ENCODE measurements at regions not wholly inside any gene's neighbourhood (a gene's known extent, or its start where the extent isn't known, plus 50 kb on each side); places are given as distances from the start of the nearest gene placed in this dataset.
"Not testable (repeated sequence)": the region's sequence is repeated elsewhere in the genome, so short reads cannot be mapped to it uniquely, and the experiment has no call there.

DNA sequence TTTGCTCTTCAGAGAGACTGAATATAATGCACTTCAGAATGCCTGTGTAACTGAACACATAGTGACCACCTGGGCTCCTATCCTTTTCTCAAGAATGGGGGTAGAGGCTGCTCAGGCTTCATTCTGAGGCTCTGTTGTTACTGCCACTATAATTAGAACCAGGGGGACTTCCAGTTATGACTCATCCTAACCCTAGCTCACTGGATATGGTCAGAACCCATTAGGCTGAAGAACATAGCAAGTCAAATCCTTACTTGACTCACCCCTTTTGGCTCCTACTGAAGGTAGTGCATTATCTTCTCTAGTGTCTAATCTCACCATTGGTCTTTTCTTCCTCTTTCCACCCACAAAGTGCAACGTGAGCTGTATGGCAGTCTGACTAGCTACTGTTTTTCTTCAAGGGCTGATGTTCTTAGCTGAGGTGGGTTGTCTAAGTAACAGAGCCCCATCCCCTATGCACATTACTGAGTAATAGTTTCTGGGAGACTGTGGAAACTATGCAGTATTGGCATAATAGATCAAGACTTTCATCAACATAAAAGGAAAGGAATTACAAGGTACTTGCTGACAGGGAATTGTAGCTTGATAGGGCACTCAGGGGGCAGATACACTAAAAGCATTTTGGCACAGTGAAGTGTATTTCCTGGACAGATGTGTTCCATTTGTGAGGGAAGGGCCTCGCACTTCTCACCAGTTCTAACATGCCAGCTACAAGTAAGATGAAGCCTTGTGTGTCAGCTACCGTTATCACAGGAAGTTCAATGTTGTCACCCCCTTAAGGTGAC is 431.0 kb upstream of the MEF2C start:
- Mint-ChIP-seq H3K27ac (no peak overlapping the region), H3K9me3 (ENCODE audit: low read depth) (no peaks in the 10 kb centered on the region), H3K36me3 (ENCODE audit: insufficient read depth) (no peaks in the 10 kb centered on the region), H3K4me1 (ENCODE audit: low read depth) (peaks cover 9% of the 10 kb centered on the region), H3K27me3 (no peaks in the 10 kb centered on the region), H3K4me3 (ENCODE audit: low read depth) (no peak overlapping the region)
- TF ChIP-seq CTCF (IDR thresholded peaks at IDR 0.05; ENCODE audit: unreplicated experiment) = no peak
- DNase-seq (ENCODE audit: low spot score, unreplicated experiment) = no peak

DNA sequence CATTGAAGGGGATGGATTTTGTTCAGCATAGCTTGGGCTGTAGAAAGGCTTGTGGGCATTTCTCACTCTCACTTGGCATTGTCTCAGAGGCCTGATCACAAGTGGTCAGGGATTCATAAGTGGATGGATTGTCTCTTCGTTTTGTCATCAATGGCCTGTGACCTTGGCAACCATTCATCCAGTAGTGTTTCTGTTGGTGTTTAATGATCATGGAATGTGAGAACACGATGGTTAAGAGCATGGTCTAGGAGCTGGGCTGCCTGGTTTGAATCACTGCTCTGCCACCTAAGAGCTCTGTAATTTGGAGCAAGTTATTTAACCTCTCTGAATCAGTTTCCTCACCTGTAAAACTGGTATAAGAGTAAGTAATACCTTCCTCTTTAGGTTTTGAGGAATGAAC is 430.1 kb upstream of the MEF2C start:
- H3K4me3 Mint-ChIP-seq (ENCODE audit: low read depth) = no peak overlapping the region
- no peak for TF ChIP-seq CTCF (IDR thresholded peaks at IDR 0.05; ENCODE audit: unreplicated experiment)
- H3K27ac Mint-ChIP-seq = no peak overlapping the region
- H3K36me3 Mint-ChIP-seq (ENCODE audit: insufficient read depth) = no peaks in the 10 kb centered on the region
- no peaks in the 10 kb centered on the region for H3K27me3 Mint-ChIP-seq
- no peak for DNase-seq (ENCODE audit: low spot score, unreplicated experiment)
- H3K4me1 Mint-ChIP-seq (ENCODE audit: low read depth) = peaks cover 9% of the 10 kb centered on the region
- H3K9me3 Mint-ChIP-seq (ENCODE audit: low read depth) = no peaks in the 10 kb centered on the region

- H3K27ac Mint-ChIP-seq = no peak overlapping the region
- H3K36me3 Mint-ChIP-seq (ENCODE audit: insufficient read depth) = no peaks in the 10 kb centered on the region
- no peaks in the 10 kb centered on the region for H3K9me3 Mint-ChIP-seq (ENCODE audit: low read depth)
- peaks cover 2% of the 10 kb centered on the region for H3K4me1 Mint-ChIP-seq (ENCODE audit: low read depth)
- no peak for TF ChIP-seq CTCF (IDR thresholded peaks at IDR 0.05; ENCODE audit: unreplicated experiment)
- H3K27me3 Mint-ChIP-seq = no peaks in the 10 kb centered on the region
- H3K4me3 Mint-ChIP-seq (ENCODE audit: low read depth) = no peak overlapping the region
- no peak for DNase-seq (ENCODE audit: low spot score, unreplicated experiment)
These were observed 426.3 kb upstream of the MEF2C start for GRCh38 chr5:89309268-89309667.

- Mint-ChIP-seq H3K9me3 (ENCODE audit: low read depth) (no peaks in the 10 kb centered on the region), H3K4me1 (ENCODE audit: low read depth) (peaks cover 2% of the 10 kb centered on the region), H3K27ac (no peak overlapping the region), H3K36me3 (ENCODE audit: insufficient read depth) (no peaks in the 10 kb centered on the region), H3K4me3 (ENCODE audit: low read depth) (no peak overlapping the region), H3K27me3 (no peaks in the 10 kb centered on the region)
- TF ChIP-seq CTCF (IDR thresholded peaks at IDR 0.05; ENCODE audit: unreplicated experiment) = no peak
- no peak for DNase-seq (ENCODE audit: low spot score, unreplicated experiment)
These were observed 425.6 kb upstream of the MEF2C start for GRCh38 chr5:89308606-89309040.

DNA sequence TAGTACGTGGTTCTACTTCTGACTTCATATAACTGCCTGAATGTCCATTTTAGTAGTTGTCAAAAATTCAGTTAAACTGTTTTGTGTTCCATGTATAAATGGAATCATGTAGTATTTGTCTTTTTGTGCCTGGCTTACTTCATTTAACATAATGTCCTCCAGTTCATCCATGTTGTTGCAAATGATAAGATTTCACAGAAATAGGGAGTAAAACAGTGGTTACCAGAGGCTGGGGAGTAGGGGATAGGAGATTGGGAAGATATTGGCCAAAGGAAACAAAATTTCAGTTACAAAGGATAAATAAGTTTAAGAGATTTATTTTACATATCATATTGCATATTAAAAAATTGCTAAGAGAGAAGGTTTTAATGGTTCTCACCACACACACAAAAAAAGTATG is 425.0 kb upstream of the MEF2C start:
- DNase-seq (ENCODE audit: low spot score, unreplicated experiment) = no peak
- H3K4me3 Mint-ChIP-seq (ENCODE audit: low read depth) = no peak overlapping the region
- H3K27me3 Mint-ChIP-seq = no peaks in the 10 kb centered on the region
- no peak overlapping the region for H3K27ac Mint-ChIP-seq
- H3K9me3 Mint-ChIP-seq (ENCODE audit: low read depth) = no peaks in the 10 kb centered on the region
- TF ChIP-seq CTCF (IDR thresholded peaks at IDR 0.05; ENCODE audit: unreplicated experiment) = no peak
- H3K4me1 Mint-ChIP-seq (ENCODE audit: low read depth) = peaks cover 4% of the 10 kb centered on the region
- H3K36me3 Mint-ChIP-seq (ENCODE audit: insufficient read depth) = no peaks in the 10 kb centered on the region

- H3K9me3 Mint-ChIP-seq (ENCODE audit: low read depth); H3K36me3 Mint-ChIP-seq (ENCODE audit: insufficient read depth); H3K4me1 Mint-ChIP-seq (ENCODE audit: low read depth); H3K27me3 Mint-ChIP-seq; H3K27ac Mint-ChIP-seq; H3K4me3 Mint-ChIP-seq (ENCODE audit: low read depth); DNase-seq (ENCODE audit: low spot score, unreplicated experiment): not testable (repeated sequence)
These were observed 424.2 kb upstream of the MEF2C start for GRCh38 chr5:89307141-89307540.
